ENCODE measurements at regions not wholly inside any gene's neighbourhood (a gene's known extent, or its start where the extent isn't known, plus 50 kb on each side); places are given as distances from the start of the nearest gene placed in this dataset.

DNA sequence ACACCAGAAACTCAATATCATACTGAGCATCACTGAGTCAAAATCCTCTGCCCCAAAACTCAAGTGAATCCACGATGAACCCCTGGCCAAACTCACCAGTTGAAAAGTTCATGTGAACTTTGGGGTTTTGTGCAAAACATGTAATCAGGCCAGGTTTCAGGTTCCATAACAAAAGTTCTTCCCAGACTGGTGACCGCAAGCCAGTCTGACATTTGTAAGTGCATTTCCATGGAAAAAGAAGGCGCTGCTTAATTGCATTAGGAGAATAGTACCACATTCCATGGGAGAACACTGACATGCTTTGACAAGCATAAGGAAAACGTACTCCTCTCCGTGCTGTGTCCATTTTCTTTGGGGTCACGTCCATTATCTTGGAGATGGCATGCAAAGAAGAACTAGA, 567.0 kb downstream of the BNC2 start:
- FAIRE-seq = no peak
- dilution Hi-C loops (cut with MboI; ENCODE audit: extremely low pct_ligation_motif_present, low sequenced_read_pairs) = no loop called here

DNA sequence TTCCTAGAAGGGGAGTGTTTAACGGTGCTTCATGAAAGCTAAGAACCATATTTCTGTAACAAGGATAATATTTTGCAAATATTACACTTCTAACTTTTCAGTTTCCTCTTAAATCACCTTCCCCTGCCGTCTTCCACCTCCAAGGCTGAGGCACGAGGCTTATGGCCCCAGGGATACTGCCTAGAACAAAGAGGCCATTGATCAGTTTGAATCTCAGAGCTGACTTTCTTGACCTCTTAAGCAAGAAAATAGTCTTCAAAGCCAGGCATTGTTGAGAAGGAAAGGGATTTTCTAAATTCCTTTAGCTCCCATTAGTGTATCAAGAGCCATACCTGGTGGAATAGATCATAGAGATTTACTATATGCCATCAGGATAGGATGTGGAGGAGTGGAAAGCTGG, 566.2 kb downstream of the BNC2 start:
- Histone ChIP-seq H3K4me1 (ENCODE audit: control insufficient read depth, extremely low read depth, insufficient read depth, low read length) (no peaks in the 10 kb centered on the region), H3K27ac (ENCODE audit: control insufficient read depth, insufficient read depth, low read length) (no peak overlapping the region), H3K9me1 (ENCODE audit: control insufficient read depth, extremely low read depth, insufficient read depth, low read length) (no peaks in the 10 kb centered on the region), H3K36me3 (ENCODE audit: control insufficient read depth in 2 of 2, extremely low read depth in 1 of 2, insufficient read depth in 2 of 2, low read length in 2 of 2) (no peaks in the 10 kb centered on the region), H3K9me3 (ENCODE audit: control insufficient read depth, low read depth, low read length) (no peaks in the 10 kb centered on the region), H4K20me1 (ENCODE audit: control insufficient read depth, extremely low read depth, insufficient read depth, low read length) (no peaks in the 10 kb centered on the region), H2AFZ (ENCODE audit: control insufficient read depth, low read length) (no peak overlapping the region), H3K79me2 (ENCODE audit: control insufficient read depth, insufficient read depth, low read length) (no peaks in the 10 kb centered on the region), H3K4me3 (ENCODE audit: control insufficient read depth in 2 of 3, extremely low read depth in 1 of 3, insufficient read depth in 2 of 3, low read depth in 1 of 3, low read length in 3 of 3) (no peak overlapping the region), H3K4me2 (ENCODE audit: control insufficient read depth, extremely low read depth, insufficient read depth, low read depth, low read length) (no peak overlapping the region), H3K9ac (ENCODE audit: control insufficient read depth, extremely low read depth, insufficient read depth, low read length) (no peak overlapping the region), H3K27me3 (ENCODE audit: control insufficient read depth, extremely low read depth, insufficient read depth, low read length) (peaks cover 7% of the 10 kb centered on the region)
- no peak for TF ChIP-seq EZH2 (IDR thresholded peaks at IDR 0.05; ENCODE audit: low read length)
- TF ChIP-seq, protein P1, sequence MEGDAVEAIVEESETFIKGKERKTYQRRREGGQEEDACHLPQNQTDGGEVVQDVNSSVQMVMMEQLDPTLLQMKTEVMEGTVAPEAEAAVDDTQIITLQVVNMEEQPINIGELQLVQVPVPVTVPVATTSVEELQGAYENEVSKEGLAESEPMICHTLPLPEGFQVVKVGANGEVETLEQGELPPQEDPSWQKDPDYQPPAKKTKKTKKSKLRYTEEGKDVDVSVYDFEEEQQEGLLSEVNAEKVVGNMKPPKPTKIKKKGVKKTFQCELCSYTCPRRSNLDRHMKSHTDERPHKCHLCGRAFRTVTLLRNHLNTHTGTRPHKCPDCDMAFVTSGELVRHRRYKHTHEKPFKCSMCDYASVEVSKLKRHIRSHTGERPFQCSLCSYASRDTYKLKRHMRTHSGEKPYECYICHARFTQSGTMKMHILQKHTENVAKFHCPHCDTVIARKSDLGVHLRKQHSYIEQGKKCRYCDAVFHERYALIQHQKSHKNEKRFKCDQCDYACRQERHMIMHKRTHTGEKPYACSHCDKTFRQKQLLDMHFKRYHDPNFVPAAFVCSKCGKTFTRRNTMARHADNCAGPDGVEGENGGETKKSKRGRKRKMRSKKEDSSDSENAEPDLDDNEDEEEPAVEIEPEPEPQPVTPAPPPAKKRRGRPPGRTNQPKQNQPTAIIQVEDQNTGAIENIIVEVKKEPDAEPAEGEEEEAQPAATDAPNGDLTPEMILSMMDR (optimal IDR thresholded peaks at IDR 0.05 in 1 of 3, IDR thresholded peaks at IDR 0.05 in 1 of 3, conservative IDR thresholded peaks at IDR 0.05 in 1 of 3; ENCODE audit: extremely low read depth in 1 of 3, insufficient read depth in 2 of 3, low read length in 3 of 3) = no peak
- FAIRE-seq (no peak), DNase-seq (ENCODE audit: low read depth, low spot score) (no peak)
- dilution Hi-C loops (cut with MboI; ENCODE audit: extremely low pct_ligation_motif_present, low sequenced_read_pairs) = no loop called here

More for the DNA sequence above, 567.0 kb downstream of the BNC2 start:
- peaks cover 7% of the 10 kb centered on the region for H3K27me3 ChIP-seq (ENCODE audit: control insufficient read depth, extremely low read depth, insufficient read depth, low read length)
- no peaks in the 10 kb centered on the region for H3K4me1 ChIP-seq (ENCODE audit: control insufficient read depth, extremely low read depth, insufficient read depth, low read length)
- H4K20me1 ChIP-seq (ENCODE audit: control insufficient read depth, extremely low read depth, insufficient read depth, low read length) = no peaks in the 10 kb centered on the region
- no peaks in the 10 kb centered on the region for H3K9me3 ChIP-seq (ENCODE audit: control insufficient read depth, low read depth, low read length)
- no peaks in the 10 kb centered on the region for H3K79me2 ChIP-seq (ENCODE audit: control insufficient read depth, insufficient read depth, low read length)
- no peak overlapping the region for H3K4me3 ChIP-seq (ENCODE audit: control insufficient read depth in 2 of 3, extremely low read depth in 1 of 3, insufficient read depth in 2 of 3, low read depth in 1 of 3, low read length in 3 of 3)
- H3K27ac ChIP-seq (ENCODE audit: control insufficient read depth, insufficient read depth, low read length) = no peak overlapping the region
- H2AFZ ChIP-seq (ENCODE audit: control insufficient read depth, low read length) = no peak overlapping the region
- H3K36me3 ChIP-seq (ENCODE audit: control insufficient read depth in 2 of 2, extremely low read depth in 1 of 2, insufficient read depth in 2 of 2, low read length in 2 of 2) = no peaks in the 10 kb centered on the region
- H3K9me1 ChIP-seq (ENCODE audit: control insufficient read depth, extremely low read depth, insufficient read depth, low read length) = no peaks in the 10 kb centered on the region
- H3K9ac ChIP-seq (ENCODE audit: control insufficient read depth, extremely low read depth, insufficient read depth, low read length) = no peak overlapping the region
- TF ChIP-seq EZH2 (IDR thresholded peaks at IDR 0.05; ENCODE audit: low read length) = no peak
- TF ChIP-seq, protein P1 (optimal IDR thresholded peaks at IDR 0.05 in 1 of 3, IDR thresholded peaks at IDR 0.05 in 1 of 3, conservative IDR thresholded peaks at IDR 0.05 in 1 of 3; ENCODE audit: extremely low read depth in 1 of 3, insufficient read depth in 2 of 3, low read length in 3 of 3) = no peak
- H3K4me2 ChIP-seq (ENCODE audit: control insufficient read depth, extremely low read depth, insufficient read depth, low read depth, low read length) = no peak overlapping the region
- no peak for DNase-seq (ENCODE audit: low read depth, low spot score)
